ENCODE measurements at regions not wholly inside any gene's neighbourhood (a gene's known extent, or its start where the extent isn't known, plus 50 kb on each side); places are given as distances from the start of the nearest gene placed in this dataset.

DNA sequence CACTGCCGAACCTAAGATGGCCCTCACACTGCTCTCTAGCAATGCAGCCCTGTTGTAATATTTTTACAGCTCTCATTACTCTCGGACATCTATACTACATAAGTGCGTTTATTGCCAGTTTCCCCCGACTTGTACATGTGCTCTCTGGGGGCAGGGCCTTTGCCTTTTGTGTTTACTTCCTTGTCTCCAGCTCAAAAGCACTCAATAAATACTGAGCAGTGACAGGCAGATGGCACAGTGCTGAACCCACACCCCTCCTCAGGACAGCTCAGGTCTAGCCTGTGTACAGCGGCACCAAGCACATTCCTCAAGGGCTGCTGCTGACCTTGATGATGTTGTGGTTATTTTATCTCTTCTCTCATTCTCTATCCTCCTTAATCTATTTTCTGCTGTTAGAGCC is 68.0 kb upstream of the ELMO1 start:
- in situ Hi-C loops (cut with MboI; ENCODE audit: low sequenced_read_pairs, unreplicated experiment): loop anchor here (25.0 kb wide), 1 partner anchor 321 kb away; the partner anchor contains the start of gene NME8
- DNase-seq (ENCODE audit: low spot score): no peak
- TF ChIP-seq CTCF (IDR thresholded peaks at IDR 0.05; ENCODE audit: borderline replicate concordance, control extremely low read depth, extremely low read depth, insufficient read depth, missing control alignments): no peak

DNA sequence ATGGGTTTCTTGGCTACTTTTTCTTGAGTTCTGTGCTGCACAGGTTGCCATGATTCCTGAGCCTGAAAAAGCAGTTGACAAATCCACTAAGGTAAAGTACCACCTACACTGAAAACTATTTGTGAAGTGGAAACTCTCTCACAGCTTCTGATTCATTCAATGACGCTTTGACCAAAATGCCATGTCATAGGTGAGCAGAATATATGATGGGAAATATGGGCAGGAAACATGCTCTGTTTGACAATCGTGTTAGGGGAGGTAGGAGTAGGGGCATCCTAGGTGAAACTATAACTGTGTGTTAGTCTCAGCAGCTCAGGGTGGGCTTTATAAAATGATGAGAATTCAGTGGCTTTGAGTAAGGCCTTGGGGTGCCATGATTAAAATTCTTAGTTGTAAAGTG is 69.6 kb upstream of the ELMO1 start:
- no peak for TF ChIP-seq CTCF (IDR thresholded peaks at IDR 0.05; ENCODE audit: borderline replicate concordance, control extremely low read depth, extremely low read depth, insufficient read depth, missing control alignments)
- DNase-seq (ENCODE audit: low spot score): no peak
- in situ Hi-C loops (cut with MboI; ENCODE audit: low sequenced_read_pairs, unreplicated experiment): loop anchor here (25.0 kb wide), 1 partner anchor 319 kb away; the partner anchor contains the start of gene NME8

DNA sequence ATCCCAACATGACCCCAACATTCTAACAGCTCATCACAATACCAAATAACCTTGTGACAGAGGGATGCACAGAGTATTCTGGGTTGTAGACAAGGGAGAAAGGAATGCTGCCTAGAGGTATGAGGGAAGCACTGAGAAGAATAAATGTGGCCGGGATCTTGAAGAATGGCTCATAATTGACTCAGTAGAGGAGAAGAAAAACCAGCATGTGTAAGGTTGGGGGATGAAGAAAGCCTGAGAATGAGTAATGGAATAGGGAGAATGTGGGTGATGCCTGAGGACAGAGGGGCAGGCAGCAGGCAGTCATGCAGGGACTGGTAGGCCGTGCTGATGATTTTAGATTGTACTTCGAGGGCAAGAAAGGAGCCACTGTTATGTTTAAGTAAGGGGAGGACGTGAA is 75.4 kb upstream of the ELMO1 start:
- TF ChIP-seq CTCF (IDR thresholded peaks at IDR 0.05; ENCODE audit: borderline replicate concordance, control extremely low read depth, extremely low read depth, insufficient read depth, missing control alignments): no peak
- no peak for DNase-seq (ENCODE audit: low spot score)
- in situ Hi-C loops (cut with MboI; ENCODE audit: low sequenced_read_pairs, unreplicated experiment): loop anchor here (25.0 kb wide), 1 partner anchor 313 kb away; the partner anchor contains the start of gene NME8

- TF ChIP-seq CTCF (IDR thresholded peaks at IDR 0.05; ENCODE audit: borderline replicate concordance, control extremely low read depth, extremely low read depth, insufficient read depth, missing control alignments): no peak
- in situ Hi-C loops (cut with MboI; ENCODE audit: low sequenced_read_pairs, unreplicated experiment): loop anchor here (25.0 kb wide), 1 partner anchor 313 kb away; the partner anchor contains the start of gene NME8
- no peak for DNase-seq (ENCODE audit: low spot score)
Measured at GRCh38 chr7:37524797-37525196, 76.1 kb upstream of the ELMO1 start.

GRCh38 chr7:37526623-37527022 is 78.0 kb upstream of the ELMO1 start:
- no peak for DNase-seq (ENCODE audit: low spot score)
- TF ChIP-seq CTCF (IDR thresholded peaks at IDR 0.05; ENCODE audit: borderline replicate concordance, control extremely low read depth, extremely low read depth, insufficient read depth, missing control alignments): no peak
- in situ Hi-C loops (cut with MboI; ENCODE audit: low sequenced_read_pairs, unreplicated experiment): no loop called here

DNA sequence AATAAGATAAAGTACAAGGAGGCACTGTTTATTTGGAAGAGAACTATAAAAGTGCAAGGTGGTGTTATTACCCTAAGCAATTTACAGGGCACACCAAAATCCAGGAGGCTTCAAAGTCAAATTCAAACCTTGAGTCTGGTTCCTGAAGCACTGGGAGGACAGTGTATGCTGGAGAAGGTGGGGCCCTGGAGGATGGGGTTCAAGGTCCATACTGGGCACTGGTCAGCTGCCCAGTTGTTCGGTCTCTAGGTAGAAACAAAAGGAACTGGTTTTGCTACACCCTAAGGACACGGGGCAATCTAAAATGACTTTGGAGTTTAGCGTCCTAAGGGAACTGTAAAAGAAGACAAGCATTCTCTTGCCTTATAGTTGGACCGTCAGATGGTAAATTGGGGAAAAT is 78.4 kb upstream of the ELMO1 start:
- in situ Hi-C loops (cut with MboI; ENCODE audit: low sequenced_read_pairs, unreplicated experiment): no loop called here
- DNase-seq (ENCODE audit: low spot score): no peak
- no peak for TF ChIP-seq CTCF (IDR thresholded peaks at IDR 0.05; ENCODE audit: borderline replicate concordance, control extremely low read depth, extremely low read depth, insufficient read depth, missing control alignments)

GRCh38 chr7:37531225-37531624 is 82.6 kb upstream of the ELMO1 start:
- TF ChIP-seq CTCF (IDR thresholded peaks at IDR 0.05; ENCODE audit: borderline replicate concordance, control extremely low read depth, extremely low read depth, insufficient read depth, missing control alignments): no peak
- in situ Hi-C loops (cut with MboI; ENCODE audit: low sequenced_read_pairs, unreplicated experiment): no loop called here
- no peak for DNase-seq (ENCODE audit: low spot score)

Measured in GM13976 (cell line).